H9 (cell line): ENCODE measurements at regions not wholly inside any gene's neighbourhood (a gene's known extent, or its start where the extent isn't known, plus 50 kb on each side); places are given as distances from the start of the nearest gene placed in this dataset.

Experiments
- DNase-seq: peaks from one replicate; pipeline ENCODE4 v3.0.0-alpha.2; 2017
- H2AFZ ChIP-seq: one replicate; pipeline ENCODE4 v1.6.1; 2013; ENCODE audit warnings: mild to moderate bottlenecking, low read length, control low read depth, moderate library complexity
- H2AK5ac ChIP-seq: 2 replicates; pipeline ENCODE4 v1.6.1; 2013; ENCODE audit warnings: low read length, control low read depth, mixed read lengths; ENCODE audit not compliant: insufficient read length
- H2BK120ac ChIP-seq: one replicate; pipeline ENCODE4 v1.6.1; 2013; ENCODE audit warnings: low read depth, mild to moderate bottlenecking, low read length, control low read depth, inconsistent platforms; ENCODE audit not compliant: poor library complexity, severe bottlenecking
- H2BK12ac ChIP-seq: 2 replicates; pipeline ENCODE4 v1.6.1; 2013; ENCODE audit warnings: low read length, control low read depth, mixed read lengths, low read depth; ENCODE audit not compliant: insufficient read length
- H2BK15ac ChIP-seq: 2 replicates; pipeline ENCODE4 v1.6.1; 2013; ENCODE audit warnings: low read depth, low read length, control low read depth
- H2BK20ac ChIP-seq: one replicate; pipeline ENCODE4 v1.6.1; 2013; ENCODE audit warnings: low read depth, mild to moderate bottlenecking, low read length, control low read depth, inconsistent platforms; ENCODE audit not compliant: poor library complexity, severe bottlenecking
- H2BK5ac ChIP-seq: 2 replicates; pipeline ENCODE4 v1.6.1; 2013; ENCODE audit warnings: low read length, control low read depth, mixed read lengths; ENCODE audit not compliant: insufficient read length
- H3K14ac ChIP-seq: 2 replicates; pipeline ENCODE4 v1.6.1; 2013; ENCODE audit warnings: low read length, control low read depth; ENCODE audit not compliant: insufficient read depth
- H3K18ac ChIP-seq: 2 replicates; pipeline ENCODE4 v1.6.1; 2013; ENCODE audit warnings: low read depth, mild to moderate bottlenecking, mixed read lengths, low read length, control low read depth; ENCODE audit not compliant: insufficient read length
- H3K23ac ChIP-seq: 2 replicates; pipeline ENCODE4 v1.6.1; 2013; ENCODE audit warnings: low read length, control low read depth, mixed read lengths, low read depth; ENCODE audit not compliant: insufficient read length
- H3K23me2 ChIP-seq: 2 replicates; pipeline ENCODE4 v1.6.1; 2013; ENCODE audit warnings: low read depth, mild to moderate bottlenecking, mixed read lengths, low read length, control low read depth; ENCODE audit not compliant: insufficient read length, poor library complexity, severe bottlenecking
- H3K27ac ChIP-seq: 2 replicates; pipeline ENCODE4 v1.5.1; 2013; ENCODE audit warnings: low read length, control low read depth, mixed read lengths, low read depth; ENCODE audit not compliant: insufficient read length
- H3K27me3 ChIP-seq: 2 replicates; pipeline ENCODE4 v1.6.1; 2013; ENCODE audit warnings: low read length, control low read depth, inconsistent platforms; ENCODE audit not compliant: insufficient read depth
- H3K4ac ChIP-seq: 2 replicates; pipeline ENCODE4 v1.6.1; 2013; ENCODE audit warnings: low read depth, mild to moderate bottlenecking, control low read depth, inconsistent platforms, low read length, moderate library complexity
- H3K4me1 ChIP-seq: 2 replicates; pipeline ENCODE4 v1.6.1; 2013; ENCODE audit warnings: low read length, control low read depth, inconsistent platforms; ENCODE audit not compliant: insufficient read depth
- H3K4me2 ChIP-seq: 2 replicates; pipeline ENCODE4 v1.6.1; 2013; ENCODE audit warnings: low read length, control low read depth, mixed read lengths; ENCODE audit not compliant: insufficient read length, insufficient read depth
- H3K56ac ChIP-seq: 2 replicates; pipeline ENCODE4 v1.6.1; 2013; ENCODE audit warnings: low read depth, mild to moderate bottlenecking, mixed read lengths, low read length, control low read depth; ENCODE audit not compliant: insufficient read length
- H3K79me1 ChIP-seq: 2 replicates; pipeline ENCODE4 v1.6.1; 2013; ENCODE audit warnings: low read depth, mild to moderate bottlenecking, moderate library complexity, low read length, control low read depth, inconsistent platforms; ENCODE audit not compliant: insufficient read depth, poor library complexity, severe bottlenecking
- H3K79me2 ChIP-seq: 2 replicates; pipeline ENCODE4 v1.6.1; 2013; ENCODE audit warnings: low read length, control low read depth, inconsistent platforms; ENCODE audit not compliant: insufficient read depth
- H3K9ac ChIP-seq: 2 replicates; pipeline ENCODE4 v1.6.1; 2013; ENCODE audit warnings: low read length, control low read depth, mixed read lengths; ENCODE audit not compliant: insufficient read length; ENCODE audit errors: extremely low read depth
- H3K9me3 ChIP-seq: one replicate; pipeline ENCODE4 v1.6.1; 2013; ENCODE audit warnings: low read depth, low read length, inconsistent platforms; ENCODE audit not compliant: control insufficient read depth
- H3T11ph ChIP-seq: one replicate; pipeline ENCODE4 v1.6.1; 2013; ENCODE audit warnings: mild to moderate bottlenecking, low read length, control low read depth, inconsistent platforms
- H4K20me1 ChIP-seq: one replicate; pipeline ENCODE4 v1.6.1; 2013; ENCODE audit not compliant: control insufficient read depth, insufficient read length, insufficient read depth
- H4K5ac ChIP-seq: 2 replicates; pipeline ENCODE4 v1.6.1; 2013; ENCODE audit warnings: low read depth, mild to moderate bottlenecking, mixed read lengths, low read length, control low read depth; ENCODE audit not compliant: insufficient read length
- H4K8ac ChIP-seq: replicated peaks from 2 replicates; pipeline ENCODE4 v1.6.1; 2013; ENCODE audit warnings: low read length, control low read depth, mixed read lengths, low read depth; ENCODE audit not compliant: insufficient read length
- H4K91ac ChIP-seq: 2 replicates; pipeline ENCODE4 v1.6.1; 2013; ENCODE audit warnings: low read depth, mild to moderate bottlenecking, moderate library complexity, mixed read lengths, low read length, control low read depth; ENCODE audit not compliant: insufficient read length
- H3K27ac Mint-ChIP-seq, 3 experiments: 2 replicates in 2 of 3; 3 replicates in 1 of 3; pipeline ENCODE4 v1.8.0; 2020 to 2021; ENCODE audit warnings: mixed read lengths in 3 of 3, mild to moderate bottlenecking in 1 of 3, moderate library complexity in 1 of 3
- H3K27me3 Mint-ChIP-seq: 2 replicates; pipeline ENCODE4 v1.8.0; 2021; ENCODE audit warnings: low read depth, mild to moderate bottlenecking, moderate library complexity, mixed read lengths
- H3K36me3 Mint-ChIP-seq, 3 experiments: 2 replicates in 2 of 3; 3 replicates in 1 of 3; pipeline ENCODE4 v1.8.0; 2020 to 2021; ENCODE audit warnings: low read depth in 3 of 3, mixed read lengths in 3 of 3; ENCODE audit not compliant: insufficient read depth in 1 of 3
- H3K4me1 Mint-ChIP-seq, 2 experiments: 2 replicates each; pipeline ENCODE4 v1.8.0; 2020; ENCODE audit warnings: mixed read lengths in 2 of 2
- H3K4me3 Mint-ChIP-seq, 2 experiments: 2 replicates in 1 of 2; 3 replicates in 1 of 2; pipeline ENCODE4 v1.8.0; 2020 to 2021; ENCODE audit warnings: mild to moderate bottlenecking in 2 of 2, mixed read lengths in 2 of 2, moderate library complexity in 1 of 2
- H3K9me3 Mint-ChIP-seq, 2 experiments: 2 replicates in 1 of 2; 3 replicates in 1 of 2; pipeline ENCODE4 v1.8.0; 2020; ENCODE audit warnings: mild to moderate bottlenecking in 2 of 2, mixed read lengths in 2 of 2, moderate library complexity in 1 of 2
- WGBS: extraction: QIAGEN DNeasy Blood & Tissue Kit; methylation state at CpG from one replicate; pipeline ENCODE4 v1.1.7; 2013; ENCODE audit warnings: missing lambda C conversion rate, low lambda C conversion rate, mixed read lengths; ENCODE audit not compliant: insufficient read length; ENCODE audit errors: extremely low coverage; 5-methylcytosine and 5-hydroxymethylcytosine counted together
- TF ChIP-seq, protein P1 (sequence below): fragments of 200-600 bp; sonication (generic); conservative IDR thresholded peaks from 3 replicates; pipeline ENCODE4 v1.8.0; 2021; ENCODE audit warnings: antibody characterized with exemption, mild to moderate bottlenecking

DNA sequence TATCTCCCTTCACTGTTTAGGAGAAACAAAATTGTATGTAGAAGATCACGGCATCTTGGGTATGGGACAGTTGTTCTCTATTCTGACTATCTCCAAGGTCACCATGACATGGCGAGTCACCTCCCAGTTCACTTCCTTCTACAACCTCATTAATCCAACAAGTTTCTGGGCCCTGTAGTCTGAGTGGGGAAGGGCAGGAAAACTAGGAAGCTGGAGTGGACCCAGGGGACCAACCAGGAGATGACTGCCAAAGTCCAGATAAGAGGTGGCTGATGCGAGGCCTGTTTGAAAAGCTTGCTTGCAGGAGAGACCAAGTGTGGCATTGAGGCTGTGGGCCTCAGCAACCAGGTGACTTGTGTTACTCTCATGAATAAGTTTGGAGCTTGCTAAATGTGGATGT, 584.9 kb downstream of the TNS3 start:
- Mint-ChIP-seq H3K36me3 (no peaks in the 10 kb centered on the region), H3K27ac (no peak overlapping the region; a peak in 1 of 7 replicates), H3K27me3 (no peaks in the 10 kb centered on the region), H3K9me3 (no peaks in the 10 kb centered on the region), H3K4me3 (no peak overlapping the region), H3K4me1 (peaks cover under 1 to 2% of the 10 kb centered on the region in 2 experiments; a peak in 2 of 4 replicates)
- no peak overlapping the region for H2BK5ac ChIP-seq
- no peak overlapping the region for H4K91ac ChIP-seq
- no peak overlapping the region for H3K18ac ChIP-seq
- H2BK15ac ChIP-seq: no peak overlapping the region
- DNase-seq: no peak
- H3K23me2 ChIP-seq: no peaks in the 10 kb centered on the region
- H3K4ac ChIP-seq: no peak overlapping the region
- no peak overlapping the region for H2AK5ac ChIP-seq
- H4K5ac ChIP-seq: no peak overlapping the region
- no peaks in the 10 kb centered on the region for H3K79me2 ChIP-seq
- no peak overlapping the region for H3K27ac ChIP-seq
- TF ChIP-seq, protein P1, sequence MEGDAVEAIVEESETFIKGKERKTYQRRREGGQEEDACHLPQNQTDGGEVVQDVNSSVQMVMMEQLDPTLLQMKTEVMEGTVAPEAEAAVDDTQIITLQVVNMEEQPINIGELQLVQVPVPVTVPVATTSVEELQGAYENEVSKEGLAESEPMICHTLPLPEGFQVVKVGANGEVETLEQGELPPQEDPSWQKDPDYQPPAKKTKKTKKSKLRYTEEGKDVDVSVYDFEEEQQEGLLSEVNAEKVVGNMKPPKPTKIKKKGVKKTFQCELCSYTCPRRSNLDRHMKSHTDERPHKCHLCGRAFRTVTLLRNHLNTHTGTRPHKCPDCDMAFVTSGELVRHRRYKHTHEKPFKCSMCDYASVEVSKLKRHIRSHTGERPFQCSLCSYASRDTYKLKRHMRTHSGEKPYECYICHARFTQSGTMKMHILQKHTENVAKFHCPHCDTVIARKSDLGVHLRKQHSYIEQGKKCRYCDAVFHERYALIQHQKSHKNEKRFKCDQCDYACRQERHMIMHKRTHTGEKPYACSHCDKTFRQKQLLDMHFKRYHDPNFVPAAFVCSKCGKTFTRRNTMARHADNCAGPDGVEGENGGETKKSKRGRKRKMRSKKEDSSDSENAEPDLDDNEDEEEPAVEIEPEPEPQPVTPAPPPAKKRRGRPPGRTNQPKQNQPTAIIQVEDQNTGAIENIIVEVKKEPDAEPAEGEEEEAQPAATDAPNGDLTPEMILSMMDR: no peak
- no peak overlapping the region for H3K14ac ChIP-seq
- no peak overlapping the region for H2AFZ ChIP-seq
- no peak overlapping the region for H4K8ac ChIP-seq
- no CpG with 5 or more reads among the region's 3 CpGs for WGBS
- no peak overlapping the region for H3K56ac ChIP-seq
- no peak overlapping the region for H3K4me2 ChIP-seq
- H4K20me1 ChIP-seq: no peaks in the 10 kb centered on the region
- no peak overlapping the region for H3K23ac ChIP-seq
- H3K79me1 ChIP-seq: no peaks in the 10 kb centered on the region
- no peak overlapping the region for H3K9ac ChIP-seq
- no peak overlapping the region for H2BK12ac ChIP-seq
- H2BK120ac ChIP-seq: no peak overlapping the region
- H3K4me1 ChIP-seq: no peaks in the 10 kb centered on the region
- H3T11ph ChIP-seq: no peak overlapping the region
- no peaks in the 10 kb centered on the region for H3K9me3 ChIP-seq
- H2BK20ac ChIP-seq: no peak overlapping the region
- no peaks in the 10 kb centered on the region for H3K27me3 ChIP-seq
